ENCODE measurements at regions not wholly inside any gene's neighbourhood (a gene's known extent, or its start where the extent isn't known, plus 50 kb on each side); places are given as distances from the start of the nearest gene placed in this dataset.
"Not testable (repeated sequence)": the region's sequence is repeated elsewhere in the genome, so short reads cannot be mapped to it uniquely, and the experiment has no call there.

- WGBS = 95% methylated on average over 10 of the region's 10 CpGs
- H3K27ac ChIP-seq (ENCODE audit: low read depth, low read length); H3K9ac ChIP-seq (ENCODE audit: low read depth, low read length); H3K9me3 ChIP-seq (ENCODE audit: insufficient read depth, low read depth, low read length); H3K36me3 ChIP-seq (ENCODE audit: insufficient read depth, low read length); H3K27me3 ChIP-seq (ENCODE audit: insufficient read depth, low read length); H3K4me3 ChIP-seq (ENCODE audit: low read length): not testable (repeated sequence)
- H3K4me1 ChIP-seq (ENCODE audit: insufficient read depth, low read length) = peaks cover 11% of the 10 kb centered on the region; the same call in 1 of the 2 replicates
Measured at GRCh38 chr7:101679653-101680173, 50.6 kb upstream of the MYL10 start.

GRCh38 chr7:101680406-101681145 lies 51.5 kb upstream of the MYL10 start:
- H3K9ac ChIP-seq (ENCODE audit: low read depth, low read length) = no peak overlapping the region
- no peaks in the 10 kb centered on the region for H3K27me3 ChIP-seq (ENCODE audit: insufficient read depth, low read length)
- H3K36me3 ChIP-seq (ENCODE audit: insufficient read depth, low read length) = no peaks in the 10 kb centered on the region
- H3K4me1 ChIP-seq (ENCODE audit: insufficient read depth, low read length) = peaks cover 11% of the 10 kb centered on the region; the same call in 1 of the 2 replicates
- H3K9me3 ChIP-seq (ENCODE audit: insufficient read depth, low read depth, low read length) = no peaks in the 10 kb centered on the region
- no peak overlapping the region for H3K4me3 ChIP-seq (ENCODE audit: low read length)
- no peak overlapping the region for H3K27ac ChIP-seq (ENCODE audit: low read depth, low read length)
- WGBS = 92% methylated on average over 22 of the region's 22 CpGs

- Histone ChIP-seq H3K4me1 (ENCODE audit: insufficient read depth, low read length) (peaks cover 11% of the 10 kb centered on the region; the same call in 1 of the 2 replicates), H3K9me3 (ENCODE audit: insufficient read depth, low read depth, low read length) (no peaks in the 10 kb centered on the region), H3K4me3 (ENCODE audit: low read length) (no peak overlapping the region), H3K9ac (ENCODE audit: low read depth, low read length) (no peak overlapping the region), H3K27me3 (ENCODE audit: insufficient read depth, low read length) (no peaks in the 10 kb centered on the region), H3K27ac (ENCODE audit: low read depth, low read length) (no peak overlapping the region), H3K36me3 (ENCODE audit: insufficient read depth, low read length) (no peaks in the 10 kb centered on the region)
- WGBS = 89% methylated on average over 14 of the region's 14 CpGs
Measured at GRCh38 chr7:101681170-101682007, 52.3 kb upstream of the MYL10 start.

GRCh38 chr7:101684983-101685330 lies 55.9 kb upstream of the MYL10 start:
- H3K27me3 ChIP-seq (ENCODE audit: insufficient read depth, low read length) = peaks cover 11% of the 10 kb centered on the region
- no peak overlapping the region for H3K9ac ChIP-seq (ENCODE audit: low read depth, low read length)
- no peak overlapping the region for H3K4me3 ChIP-seq (ENCODE audit: low read length)
- WGBS = 89% methylated on average over 5 of the region's 5 CpGs
- no peaks in the 10 kb centered on the region for H3K9me3 ChIP-seq (ENCODE audit: insufficient read depth, low read depth, low read length)
- H3K27ac ChIP-seq (ENCODE audit: low read depth, low read length) = no peak overlapping the region
- H3K4me1 ChIP-seq (ENCODE audit: insufficient read depth, low read length) = no peaks in the 10 kb centered on the region
- no peaks in the 10 kb centered on the region for H3K36me3 ChIP-seq (ENCODE audit: insufficient read depth, low read length)

DNA sequence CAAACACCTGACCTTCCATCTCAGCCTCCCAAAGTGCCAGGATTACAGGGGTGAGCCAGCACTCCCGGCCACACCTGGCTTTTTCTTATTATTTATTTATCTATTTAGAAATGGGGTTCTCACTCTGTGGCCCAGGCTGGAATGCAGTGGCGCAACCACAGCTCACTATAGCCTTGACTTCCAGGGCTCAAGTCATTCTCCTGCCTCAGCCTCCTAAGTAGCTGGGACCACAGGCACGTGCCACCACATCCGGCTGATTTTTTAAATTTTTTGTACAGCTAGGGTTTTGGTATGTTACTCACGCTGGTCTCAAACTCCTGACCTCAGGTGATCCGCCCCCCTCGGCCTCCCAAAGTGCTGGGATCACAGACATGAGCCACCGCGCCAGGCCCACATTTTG lies 56.9 kb upstream of the MYL10 start:
- H3K4me1 ChIP-seq (ENCODE audit: insufficient read depth, low read length) = no peaks in the 10 kb centered on the region
- 88% methylated on average over 8 of the region's 9 CpGs for WGBS

GRCh38 chr7:101687081-101687480 lies 58.0 kb upstream of the MYL10 start:
- no peak overlapping the region for H3K27ac ChIP-seq (ENCODE audit: low read depth, low read length)
- no peaks in the 10 kb centered on the region for H3K4me1 ChIP-seq (ENCODE audit: insufficient read depth, low read length)
- no peaks in the 10 kb centered on the region for H3K36me3 ChIP-seq (ENCODE audit: insufficient read depth, low read length)
- 84% methylated on average over 5 of the region's 5 CpGs for WGBS
- no peaks in the 10 kb centered on the region for H3K9me3 ChIP-seq (ENCODE audit: insufficient read depth, low read depth, low read length)
- peaks cover 11% of the 10 kb centered on the region for H3K27me3 ChIP-seq (ENCODE audit: insufficient read depth, low read length)
- H3K4me3 ChIP-seq (ENCODE audit: low read length) = no peak overlapping the region
- no peak overlapping the region for H3K9ac ChIP-seq (ENCODE audit: low read depth, low read length)

More for the DNA sequence above, 56.9 kb upstream of the MYL10 start:
- Histone ChIP-seq H3K4me3 (ENCODE audit: low read length) (no peak overlapping the region), H3K36me3 (ENCODE audit: insufficient read depth, low read length) (no peaks in the 10 kb centered on the region), H3K9ac (ENCODE audit: low read depth, low read length) (no peak overlapping the region), H3K27ac (ENCODE audit: low read depth, low read length) (no peak overlapping the region), H3K9me3 (ENCODE audit: insufficient read depth, low read depth, low read length) (no peaks in the 10 kb centered on the region), H3K27me3 (ENCODE audit: insufficient read depth, low read length) (peaks cover 11% of the 10 kb centered on the region)

GRCh38 chr7:101687791-101688182 lies 58.7 kb upstream of the MYL10 start:
- H3K27me3 ChIP-seq (ENCODE audit: insufficient read depth, low read length) = peaks cover 11% of the 10 kb centered on the region
- no peak overlapping the region for H3K4me3 ChIP-seq (ENCODE audit: low read length)
- no peaks in the 10 kb centered on the region for H3K4me1 ChIP-seq (ENCODE audit: insufficient read depth, low read length)
- peak overlapping the region; percentile 75 for H3K9ac ChIP-seq (ENCODE audit: low read depth, low read length)
- no peaks in the 10 kb centered on the region for H3K9me3 ChIP-seq (ENCODE audit: insufficient read depth, low read depth, low read length)
- no peaks in the 10 kb centered on the region for H3K36me3 ChIP-seq (ENCODE audit: insufficient read depth, low read length)
- WGBS = 76% methylated on average over 2 of the region's 3 CpGs
- H3K27ac ChIP-seq (ENCODE audit: low read depth, low read length) = no peak overlapping the region

GRCh38 chr7:101688183-101688831 lies 59.2 kb upstream of the MYL10 start:
- peak overlapping the region; percentile 75 for H3K9ac ChIP-seq (ENCODE audit: low read depth, low read length)
- no peaks in the 10 kb centered on the region for H3K9me3 ChIP-seq (ENCODE audit: insufficient read depth, low read depth, low read length)
- H3K4me1 ChIP-seq (ENCODE audit: insufficient read depth, low read length) = no peaks in the 10 kb centered on the region
- H3K27ac ChIP-seq (ENCODE audit: low read depth, low read length) = no peak overlapping the region
- WGBS = 13% methylated on average over 43 of the region's 43 CpGs
- peaks cover 11% of the 10 kb centered on the region for H3K27me3 ChIP-seq (ENCODE audit: insufficient read depth, low read length)
- H3K36me3 ChIP-seq (ENCODE audit: insufficient read depth, low read length) = no peaks in the 10 kb centered on the region
- peak overlapping the region; percentile 41 for H3K4me3 ChIP-seq (ENCODE audit: low read length)

- Histone ChIP-seq H3K27me3 (ENCODE audit: insufficient read depth, low read length) (peaks cover 11% of the 10 kb centered on the region), H3K36me3 (ENCODE audit: insufficient read depth, low read length) (no peaks in the 10 kb centered on the region), H3K4me1 (ENCODE audit: insufficient read depth, low read length) (no peaks in the 10 kb centered on the region), H3K27ac (ENCODE audit: low read depth, low read length) (no peak overlapping the region), H3K9ac (ENCODE audit: low read depth, low read length) (no peak overlapping the region), H3K4me3 (ENCODE audit: low read length) (no peak overlapping the region), H3K9me3 (ENCODE audit: insufficient read depth, low read depth, low read length) (no peaks in the 10 kb centered on the region)
- 88% methylated on average over 14 of the region's 15 CpGs for WGBS
Measured at GRCh38 chr7:101688995-101689907, 60.2 kb upstream of the MYL10 start.

GRCh38 chr7:101690061-101690460 lies 61.0 kb upstream of the MYL10 start:
- 93% methylated on average over 6 of the region's 6 CpGs for WGBS
- H3K4me1 ChIP-seq (ENCODE audit: insufficient read depth, low read length) = no peaks in the 10 kb centered on the region

More at GRCh38 chr7:101690061-101690460, 61.0 kb upstream of the MYL10 start:
- Histone ChIP-seq H3K27ac (ENCODE audit: low read depth, low read length) (no peak overlapping the region), H3K36me3 (ENCODE audit: insufficient read depth, low read length) (no peaks in the 10 kb centered on the region), H3K9ac (ENCODE audit: low read depth, low read length) (no peak overlapping the region), H3K4me3 (ENCODE audit: low read length) (no peak overlapping the region), H3K27me3 (ENCODE audit: insufficient read depth, low read length) (peaks cover 11% of the 10 kb centered on the region), H3K9me3 (ENCODE audit: insufficient read depth, low read depth, low read length) (no peaks in the 10 kb centered on the region)

Data from HUES64 (cell line).